K562 (cell line): ENCODE measurements at regions not wholly inside any gene's neighbourhood (a gene's known extent, or its start where the extent isn't known, plus 50 kb on each side); places are given as distances from the start of the nearest gene placed in this dataset.

ENCODE experiments used
- ATAC-seq: fragments of 200-7000 bp; cut with Tn5 transposase; 3 replicates; pipeline ENCODE4 v1.9.1; 2020; ENCODE audit warnings: moderate library complexity
- BruUV-seq: library from RNA; stranded (reverse); fragments of 400-500 nt; replicated peaks from 2 replicates; lab custom pipeline; 2021; lab: Mats Ljungman, UMichigan
- CTCF ChIA-PET: fragments of 300-600 bp; formaldehyde crosslinking; extraction: SDS; loops from one replicate; lab custom pipeline; 2021; ENCODE audit warnings: low intra/inter-chr PET ratio; lab: Yijun Ruan, JAX
- POLR2A ChIA-PET: fragments of 300-600, 350-650 bp; sonication (Branson Sonifier 250); formaldehyde crosslinking; extraction: SDS; loops from one replicate; lab custom pipeline; 2021; ENCODE audit warnings: antibody characterized with exemption, inconsistent platforms; lab: Yijun Ruan, JAX
- DNase-seq, 4 experiments: peaks; one replicate each; pipeline versions ENCODE4 v3.0.0 to v3.0.0-alpha.2; 2011 to 2018; ENCODE audit warnings: low spot score in 3 of 4, mixed read lengths in 3 of 4; ENCODE audit errors: extremely low read depth in 1 of 4
- FAIRE-seq: peaks from 2 replicates; lab custom pipeline; 2011; peaks lifted over from hg19 to GRCh38; lab: Jason Lieb, UNC
- H2AFZ ChIP-seq: 2 replicates; pipeline ENCODE4 v1.6.0; 2011; ENCODE audit warnings: low read depth, low read length, control low read depth, inconsistent platforms
- H3K27ac ChIP-seq: fragments of 200-600 bp; 3 replicates; pipeline ENCODE4 v1.8.0; 2011; ENCODE audit warnings: low read depth, mild to moderate bottlenecking, control low read depth, inconsistent platforms, low read length, moderate library complexity, mixed read lengths; ENCODE audit errors: extremely low read depth
- H3K27me3 ChIP-seq, 2 experiments: fragments of 300-600 bp in 1 of 2; 2 replicates in 1 of 2; 3 replicates in 1 of 2; pipeline versions ENCODE4 v1.6.0 to v1.8.0; 2011; ENCODE audit warnings: inconsistent platforms in 2 of 2, low read length in 2 of 2, mild to moderate bottlenecking in 1 of 2, mixed read lengths in 1 of 2, moderate library complexity in 1 of 2; ENCODE audit not compliant: control insufficient read depth in 2 of 2, insufficient read depth in 2 of 2
- H3K36me3 ChIP-seq: fragments of 300-600 bp; 3 replicates; pipeline ENCODE4 v1.8.0; 2011; ENCODE audit warnings: mild to moderate bottlenecking, low read length, inconsistent platforms; ENCODE audit not compliant: control insufficient read depth, insufficient read depth
- H3K4me1 ChIP-seq, 2 experiments: fragments of 200-600 bp in 1 of 2; replicated peaks in 1 of 2; 2 replicates in 1 of 2; 3 replicates in 1 of 2; pipeline versions ENCODE4 v1.5.1 to v1.8.0; 2011; ENCODE audit warnings: inconsistent platforms in 2 of 2, low read length in 2 of 2, mild to moderate bottlenecking in 1 of 2, mixed read lengths in 1 of 2, moderate library complexity in 1 of 2; ENCODE audit not compliant: control insufficient read depth in 2 of 2, insufficient read depth in 2 of 2
- H3K4me2 ChIP-seq: 2 replicates; pipeline ENCODE4 v1.6.1; 2011; ENCODE audit warnings: low read length, control low read depth, inconsistent platforms, mixed read lengths; ENCODE audit not compliant: insufficient read depth
- H3K4me3 ChIP-seq: fragments of 200-600 bp; sonication (generic), shearing (Covaris generic); 2 replicates; pipeline ENCODE4 v1.5.1; 2016; ENCODE audit warnings: control low read depth, inconsistent platforms
- H3K79me2 ChIP-seq: fragments of 200-600 bp; 3 replicates; pipeline ENCODE4 v1.8.0; 2011; ENCODE audit warnings: low read length, inconsistent platforms; ENCODE audit not compliant: control insufficient read depth, insufficient read depth
- H3K9ac ChIP-seq, 2 experiments: 2 replicates each; pipeline versions ENCODE4 v1.6.0 to v1.6.1; 2011; ENCODE audit warnings: low read depth in 2 of 2, low read length in 2 of 2, control low read depth in 1 of 2, inconsistent platforms in 1 of 2, mild to moderate bottlenecking in 1 of 2, mixed read lengths in 1 of 2; ENCODE audit not compliant: insufficient read depth in 1 of 2
- H3K9me1 ChIP-seq: one replicate; pipeline ENCODE4 v1.6.0; 2011; ENCODE audit warnings: inconsistent platforms, mild to moderate bottlenecking, low read length, moderate library complexity; ENCODE audit not compliant: control insufficient read depth, insufficient read depth
- H3K9me3 ChIP-seq: replicated peaks from 2 replicates; pipeline ENCODE4 v1.5.1; 2011; ENCODE audit warnings: low read depth, low read length, inconsistent platforms; ENCODE audit not compliant: control insufficient read depth, insufficient read depth
- H4K20me1 ChIP-seq: replicated peaks from 2 replicates; pipeline ENCODE4 v1.6.1; 2011; ENCODE audit warnings: low read length, inconsistent platforms, mixed read lengths; ENCODE audit not compliant: control insufficient read depth, insufficient read depth
- ASH1L ChIP-seq: fragments of 450-650 bp; IDR thresholded peaks from 2 replicates; pipeline ENCODE4 v1.6.1; 2018; ENCODE audit warnings: borderline replicate concordance, mild to moderate bottlenecking, low read depth; ENCODE audit not compliant: partially characterized antibody
- CBX5 ChIP-seq: IDR thresholded peaks from 2 replicates; pipeline ENCODE4 v1.6.1; 2014; ENCODE audit warnings: low read depth, borderline replicate concordance
- CEBPG ChIP-seq, 3 experiments: fragments of 200-800 bp in 1 of 3; sonication (Bioruptor generic) in 1 of 3; sonication (generic) in 1 of 3; formaldehyde crosslinking in 1 of 3; IDR thresholded peaks in 2 of 3; conservative IDR thresholded peaks in 1 of 3; 2 replicates each; pipeline versions ENCODE4 v1.6.1 to v1.8.0; 2016 to 2022; ENCODE audit warnings: missing compliant biosample characterization in 2 of 3, missing genetic modification characterization in 2 of 3, mild to moderate bottlenecking in 1 of 3, missing genetic modification reagents in 1 of 3
- CTCF ChIP-seq, 3 experiments: IDR thresholded peaks in 2 of 3; conservative IDR thresholded peaks in 1 of 3; 2 replicates each; pipeline ENCODE4 v1.5.1; 2011 to 2012; ENCODE audit warnings: low read length in 3 of 3, mild to moderate bottlenecking in 3 of 3, control low read depth in 2 of 3, improper control_type of control experiment in 1 of 3, inconsistent platforms in 1 of 3, low read depth in 1 of 3, mixed read lengths in 1 of 3, moderate library complexity in 1 of 3; ENCODE audit not compliant: insufficient read depth in 2 of 3
- ELF1 ChIP-seq: fragments of 200-800 bp; sonication (Bioruptor generic); IDR thresholded peaks from 2 replicates; pipeline ENCODE4 v1.6.1; 2016; ENCODE audit warnings: missing genetic modification characterization, missing compliant biosample characterization
- HDAC1 ChIP-seq, 2 experiments: fragments of 450-650 bp; IDR thresholded peaks; 2 replicates each; pipeline ENCODE4 v1.6.1; 2016 to 2017; ENCODE audit warnings: inconsistent platforms in 1 of 2, mild to moderate bottlenecking in 1 of 2, moderate library complexity in 1 of 2
- KLF10 ChIP-seq: fragments of 250-450 bp; sonication (Bioruptor Pico); IDR thresholded peaks from 2 replicates; pipeline ENCODE4 v1.6.1; 2021; ENCODE audit warnings: matching md5 sums
- NFE2 ChIP-seq: IDR thresholded peaks from 2 replicates; pipeline ENCODE4 v1.6.1; 2014; ENCODE audit warnings: antibody characterized with exemption, low read depth
- POLR2AphosphoS2 ChIP-seq: IDR thresholded peaks from 2 replicates; pipeline ENCODE4 v1.6.1; 2012; ENCODE audit warnings: low read length, improper control_type of control experiment
- SIN3B ChIP-seq: fragments of 450-650 bp; IDR thresholded peaks from 2 replicates; pipeline ENCODE4 v1.6.1; 2017; ENCODE audit warnings: low read depth, mild to moderate bottlenecking, moderate library complexity
- SLC30A9 ChIP-seq: fragments of 250-450 bp; sonication (Bioruptor Pico); IDR thresholded peaks from 2 replicates; pipeline ENCODE4 v1.8.0; 2022; ENCODE audit warnings: mild to moderate bottlenecking, moderate library complexity
- SREBF2 ChIP-seq: sonication (generic); formaldehyde crosslinking; IDR thresholded peaks from 2 replicates; pipeline ENCODE4 v1.4.0; 2020; ENCODE audit warnings: mild to moderate bottlenecking, missing genetic modification reagents
- THRA ChIP-seq: fragments of 450-650 bp; IDR thresholded peaks from 2 replicates; pipeline ENCODE4 v1.6.1; 2017; ENCODE audit warnings: mild to moderate bottlenecking, moderate library complexity
- TSC22D4 ChIP-seq: fragments of 450-650 bp; IDR thresholded peaks from 2 replicates; pipeline ENCODE4 v1.6.1; 2016; ENCODE audit warnings: missing genetic modification characterization, missing biosample characterization, control low read depth
- ZNF184 ChIP-seq: sonication (generic); formaldehyde crosslinking; IDR thresholded peaks from 2 replicates; pipeline ENCODE4 v1.5.0; 2020; ENCODE audit warnings: missing genetic modification reagents
- ZNF280B ChIP-seq: fragments of 250-450 bp; sonication (Bioruptor Pico); IDR thresholded peaks from 2 replicates; pipeline ENCODE4 v1.5.1; 2021; ENCODE audit warnings: mild to moderate bottlenecking
- WGBS: fragments of 100-300 bp; shearing (Covaris generic); methylation state at CpG from one replicate; pipeline ENCODE4 v1.1.6; 2016; ENCODE audit warnings: low coverage, mixed read lengths; ENCODE audit not compliant: insufficient coverage; ENCODE audit errors: missing lambda C conversion rate; 5-methylcytosine and 5-hydroxymethylcytosine counted together
- in situ Hi-C: fragments of 300-500 bp; cut with MboI; formaldehyde crosslinking; loops from 4 replicates; pipeline ENCODE4 v1.15.0; 2018; ENCODE audit warnings: inconsistent platforms, mixed read lengths
- intact Hi-C: fragments of 100-400 bp; cut with micrococcal nuclease; formaldehyde crosslinking; loops from 2 replicates; pipeline ENCODE4 v1.14.2; 2022

- ChIA-PET CTCF (no interaction called here), POLR2A (no interaction called here)
- Histone ChIP-seq H3K4me2 (no peak overlapping the region), H3K36me3 (no peaks in the 10 kb centered on the region), H4K20me1 (no peaks in the 10 kb centered on the region), H3K4me3 (no peak overlapping the region), H3K27ac (no peak overlapping the region), H3K9me3 (no peaks in the 10 kb centered on the region), H3K9ac (no peak overlapping the region), H3K9me1 (no peaks in the 10 kb centered on the region), H3K79me2 (no peaks in the 10 kb centered on the region), H2AFZ (no peak overlapping the region), H3K27me3 (peaks cover 6 to 41% of the 10 kb centered on the region in 2 experiments; a peak in 4 of 5 replicates), H3K4me1 (no peaks in the 10 kb centered on the region)
- WGBS: under 1% methylated on average over 9 of the region's 9 CpGs
- DNase-seq: no peak
- BruUV-seq: no TSS peak
- FAIRE-seq: no peak
- in situ Hi-C loops (no loop called here), intact Hi-C loops (no loop called here)
- ATAC-seq: no peak
- TF ChIP-seq CTCF (IDR thresholded peaks at IDR 0.05 in 2 of 3, conservative IDR thresholded peaks at IDR 0.05 in 1 of 3; ENCODE audit: insufficient read depth in 2 of 3, low read depth in 1 of 3, low read length in 3 of 3) (no peak), ELF1 (tag) (no peak), SREBF2 (CRISPR knock-in tag) (no peak), KLF10 (CRISPR knock-in tag) (no peak), POLR2AphosphoS2 (no peak), ZNF280B (CRISPR knock-in tag) (no peak), ZNF184 (CRISPR knock-in tag) (no peak), SLC30A9 (CRISPR knock-in tag) (no peak), TSC22D4 (no peak), CBX5 (no peak), HDAC1 (IDR thresholded peaks at IDR 0.05) (no peak), CEBPG (CRISPR knock-in tag; IDR thresholded peaks at IDR 0.05) (no peak), CEBPG (tag; conservative IDR thresholded peaks at IDR 0.05 in 1 of 2, IDR thresholded peaks at IDR 0.05 in 1 of 2) (no peak), THRA (no peak), NFE2 (no peak), ASH1L (no peak), SIN3B (no peak)
Observed at GRCh38 chr5:2048664-2049063, 165.9 kb upstream of the IRX4 start.
